Fibroblast of skin of scalp (primary cell): ENCODE measurements at regions not wholly inside any gene's neighbourhood (a gene's known extent, or its start where the extent isn't known, plus 50 kb on each side); places are given as distances from the start of the nearest gene placed in this dataset.
"Not testable (repeated sequence)": the region's sequence is repeated elsewhere in the genome, so short reads cannot be mapped to it uniquely, and the experiment has no call there.

Experiments
- DNase-seq: peaks from one replicate; pipeline ENCODE4 v3.0.0-alpha.2; 2013

GRCh38 chr6:51060262-51060762 lies 241.6 kb downstream of the TFAP2B start:
- DNase-seq = no peak

- DNase-seq = no peak
Measured at GRCh38 chr6:51062166-51062722, 243.6 kb downstream of the TFAP2B start.

- DNase-seq = no peak
Measured at GRCh38 chr6:51077821-51078518, 259.3 kb downstream of the TFAP2B start.

- no peak for DNase-seq
Measured at GRCh38 chr6:51090343-51090742, 271.7 kb downstream of the TFAP2B start.

GRCh38 chr6:51093871-51094270 lies 275.2 kb downstream of the TFAP2B start:
- DNase-seq = no peak

- no peak for DNase-seq
Measured at GRCh38 chr6:51094271-51094670, 275.6 kb downstream of the TFAP2B start.

GRCh38 chr6:51098246-51098645 lies 279.6 kb downstream of the TFAP2B start:
- DNase-seq = no peak

GRCh38 chr6:51098791-51099190 lies 280.1 kb downstream of the TFAP2B start:
- no peak for DNase-seq

- no peak for DNase-seq
Measured at GRCh38 chr6:51099201-51099600, 280.5 kb downstream of the TFAP2B start.

- no peak for DNase-seq
Measured at GRCh38 chr6:51105357-51105756, 286.7 kb downstream of the TFAP2B start.

- no peak for DNase-seq
Measured at GRCh38 chr6:51107769-51108203, 289.1 kb downstream of the TFAP2B start.

GRCh38 chr6:51108563-51109234 lies 290.0 kb downstream of the TFAP2B start:
- no peak for DNase-seq

- no peak for DNase-seq
Measured at GRCh38 chr6:51112731-51113130, 294.1 kb downstream of the TFAP2B start.

GRCh38 chr6:51116723-51117122 lies 298.1 kb downstream of the TFAP2B start:
- no peak for DNase-seq

GRCh38 chr6:51118792-51119191 lies 300.1 kb downstream of the TFAP2B start:
- DNase-seq = no peak

- DNase-seq = no peak
Measured at GRCh38 chr6:51120016-51120415, 301.3 kb downstream of the TFAP2B start.

GRCh38 chr6:51121380-51121976 lies 302.8 kb downstream of the TFAP2B start:
- not testable (repeated sequence) for DNase-seq

- no peak for DNase-seq
Measured at GRCh38 chr6:51129043-51129442, 310.4 kb downstream of the TFAP2B start.

GRCh38 chr6:51137777-51138176 lies 319.1 kb downstream of the TFAP2B start:
- no peak for DNase-seq

- DNase-seq = no peak
Measured at GRCh38 chr6:51139950-51140385, 321.3 kb downstream of the TFAP2B start.

GRCh38 chr6:51141080-51141479 lies 322.4 kb downstream of the TFAP2B start:
- DNase-seq = no peak

- peak; percentile 2 for DNase-seq
Measured at GRCh38 chr6:51147756-51148155, 329.1 kb downstream of the TFAP2B start.

GRCh38 chr6:51152594-51152993 lies 333.9 kb downstream of the TFAP2B start:
- DNase-seq = no peak
